HG03159 (cell line): ENCODE measurements at regions not wholly inside any gene's neighbourhood (a gene's known extent, or its start where the extent isn't known, plus 50 kb on each side); places are given as distances from the start of the nearest gene placed in this dataset.

Source experiments
- ATAC-seq: cut with Tn5 transposase; IDR thresholded peaks from one replicate; pipeline ENCODE4 v1.9.1; 2021; ENCODE audit warnings: mild to moderate bottlenecking, moderate library complexity; ENCODE audit not compliant: unreplicated experiment

GRCh38 chr16:73210686-73211085 is 162.8 kb upstream of the ZFHX3 start:
- ATAC-seq, result no peak

GRCh38 chr16:73210084-73210483 is 162.2 kb upstream of the ZFHX3 start:
- ATAC-seq, result no peak

- no peak for ATAC-seq
Measured at GRCh38 chr16:73209190-73209589, 161.3 kb upstream of the ZFHX3 start.

- ATAC-seq, result no peak
Measured at GRCh38 chr16:73206151-73206707, 158.3 kb upstream of the ZFHX3 start.

- ATAC-seq, result no peak
Measured at GRCh38 chr16:73205153-73205886, 157.4 kb upstream of the ZFHX3 start.

GRCh38 chr16:73204359-73205152 is 156.6 kb upstream of the ZFHX3 start:
- ATAC-seq, result no peak

- no peak for ATAC-seq
Measured at GRCh38 chr16:73202161-73202729, 154.3 kb upstream of the ZFHX3 start.

GRCh38 chr16:73199214-73199613 is 151.3 kb upstream of the ZFHX3 start:
- no peak for ATAC-seq

GRCh38 chr16:73198481-73198880 is 150.6 kb upstream of the ZFHX3 start:
- ATAC-seq, result no peak

GRCh38 chr16:73197598-73197997 is 149.7 kb upstream of the ZFHX3 start:
- ATAC-seq, result no peak

- peak; percentile 87 for ATAC-seq
Measured at GRCh38 chr16:73196670-73197069, 148.7 kb upstream of the ZFHX3 start.

- ATAC-seq, result no peak
Measured at GRCh38 chr16:73193464-73193863, 145.5 kb upstream of the ZFHX3 start.

GRCh38 chr16:73192232-73192894 is 144.4 kb upstream of the ZFHX3 start:
- ATAC-seq, result no peak

GRCh38 chr16:73191660-73192046 is 143.7 kb upstream of the ZFHX3 start:
- no peak for ATAC-seq

- ATAC-seq, result no peak
Measured at GRCh38 chr16:73190688-73191659, 143.0 kb upstream of the ZFHX3 start.

GRCh38 chr16:73190256-73190655 is 142.3 kb upstream of the ZFHX3 start:
- no peak for ATAC-seq

- no peak for ATAC-seq
Measured at GRCh38 chr16:73189136-73189535, 141.2 kb upstream of the ZFHX3 start.

- no peak for ATAC-seq
Measured at GRCh38 chr16:73186752-73187601, 139.0 kb upstream of the ZFHX3 start.

GRCh38 chr16:73185737-73186136 is 137.8 kb upstream of the ZFHX3 start:
- no peak for ATAC-seq
